ENCODE measurements at regions not wholly inside any gene's neighbourhood (a gene's known extent, or its start where the extent isn't known, plus 50 kb on each side); places are given as distances from the start of the nearest gene placed in this dataset.

- no peak for TF ChIP-seq CTCF (IDR thresholded peaks at IDR 0.05)
- TF ChIP-seq POLR2A (IDR thresholded peaks at IDR 0.05), result no peak
- TF ChIP-seq POLR2AphosphoS5 (IDR thresholded peaks at IDR 0.05), result no peak
- no peak for TF ChIP-seq EP300 (IDR thresholded peaks at IDR 0.05)
Observed at GRCh38 chr2:150883613-150883895, 378.1 kb downstream of the RBM43 start.

Data from gastroesophageal sphincter (tissue), 3 donors.